ENCODE measurements at regions not wholly inside any gene's neighbourhood (a gene's known extent, or its start where the extent isn't known, plus 50 kb on each side); places are given as distances from the start of the nearest gene placed in this dataset.

DNA sequence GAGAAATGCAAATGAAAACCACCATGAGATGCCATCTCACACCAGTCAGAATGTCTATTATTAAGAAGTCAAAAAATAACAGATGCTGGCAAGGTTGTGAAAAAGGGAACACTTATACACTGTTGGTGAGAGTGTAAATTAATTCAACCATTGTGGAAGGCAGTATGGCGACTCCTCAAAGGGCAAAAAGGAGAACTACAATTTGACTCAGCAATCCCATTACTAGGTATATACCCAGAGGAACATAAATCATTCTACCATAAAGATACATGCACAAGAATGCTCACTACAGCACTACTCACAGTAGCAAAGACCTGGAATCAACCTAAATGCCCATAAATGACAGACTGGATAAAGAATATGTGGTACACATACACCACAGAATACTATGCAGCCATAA lies 161.1 kb upstream of the PDGFD start:
- no peak for ATAC-seq (ENCODE audit: insufficient number of reproducible peaks, low FRiP score, low read depth)
- Histone ChIP-seq H3K4me3 (no peak overlapping the region), H3K27ac (no peak overlapping the region), H3K4me1 (ENCODE audit: control insufficient read depth in 1 of 2, low read depth in 2 of 2) (no peaks in the 10 kb centered on the region), H3K27me3 (replicated peaks; ENCODE audit: insufficient read depth) (no peaks in the 10 kb centered on the region), H3K9me3 (no peaks in the 10 kb centered on the region), H3K36me3 (no peaks in the 10 kb centered on the region)
- TF ChIP-seq, protein P1, sequence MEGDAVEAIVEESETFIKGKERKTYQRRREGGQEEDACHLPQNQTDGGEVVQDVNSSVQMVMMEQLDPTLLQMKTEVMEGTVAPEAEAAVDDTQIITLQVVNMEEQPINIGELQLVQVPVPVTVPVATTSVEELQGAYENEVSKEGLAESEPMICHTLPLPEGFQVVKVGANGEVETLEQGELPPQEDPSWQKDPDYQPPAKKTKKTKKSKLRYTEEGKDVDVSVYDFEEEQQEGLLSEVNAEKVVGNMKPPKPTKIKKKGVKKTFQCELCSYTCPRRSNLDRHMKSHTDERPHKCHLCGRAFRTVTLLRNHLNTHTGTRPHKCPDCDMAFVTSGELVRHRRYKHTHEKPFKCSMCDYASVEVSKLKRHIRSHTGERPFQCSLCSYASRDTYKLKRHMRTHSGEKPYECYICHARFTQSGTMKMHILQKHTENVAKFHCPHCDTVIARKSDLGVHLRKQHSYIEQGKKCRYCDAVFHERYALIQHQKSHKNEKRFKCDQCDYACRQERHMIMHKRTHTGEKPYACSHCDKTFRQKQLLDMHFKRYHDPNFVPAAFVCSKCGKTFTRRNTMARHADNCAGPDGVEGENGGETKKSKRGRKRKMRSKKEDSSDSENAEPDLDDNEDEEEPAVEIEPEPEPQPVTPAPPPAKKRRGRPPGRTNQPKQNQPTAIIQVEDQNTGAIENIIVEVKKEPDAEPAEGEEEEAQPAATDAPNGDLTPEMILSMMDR (IDR thresholded peaks at IDR 0.05): no peak
- no peak for DNase-seq (ENCODE audit: low spot score)

DNA sequence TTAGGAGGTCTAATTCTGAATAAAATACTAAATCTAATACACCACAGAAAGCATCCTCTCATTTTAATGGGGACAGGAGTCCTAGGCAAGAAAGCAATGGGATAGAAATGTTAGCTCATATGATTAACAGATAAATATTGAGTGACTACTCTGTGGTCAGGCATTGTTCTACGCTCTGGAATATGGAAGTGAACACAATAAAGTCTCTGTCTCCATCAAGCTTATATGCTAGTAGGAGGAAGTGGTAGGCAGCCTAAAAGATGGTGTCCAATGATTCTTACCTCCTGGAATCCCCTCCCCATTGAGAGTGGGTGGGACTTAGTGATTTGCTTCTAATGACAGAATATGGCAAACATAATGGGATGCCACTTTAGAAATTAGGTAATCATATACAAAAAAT lies 160.3 kb upstream of the PDGFD start:
- Histone ChIP-seq H3K36me3 (no peaks in the 10 kb centered on the region), H3K4me1 (ENCODE audit: control insufficient read depth in 1 of 2, low read depth in 2 of 2) (no peaks in the 10 kb centered on the region), H3K27ac (no peak overlapping the region), H3K27me3 (replicated peaks; ENCODE audit: insufficient read depth) (no peaks in the 10 kb centered on the region), H3K4me3 (no peak overlapping the region), H3K9me3 (no peaks in the 10 kb centered on the region)
- ATAC-seq (ENCODE audit: insufficient number of reproducible peaks, low FRiP score, low read depth): no peak
- TF ChIP-seq, protein P1 (IDR thresholded peaks at IDR 0.05): no peak
- DNase-seq (ENCODE audit: low spot score): no peak

DNA sequence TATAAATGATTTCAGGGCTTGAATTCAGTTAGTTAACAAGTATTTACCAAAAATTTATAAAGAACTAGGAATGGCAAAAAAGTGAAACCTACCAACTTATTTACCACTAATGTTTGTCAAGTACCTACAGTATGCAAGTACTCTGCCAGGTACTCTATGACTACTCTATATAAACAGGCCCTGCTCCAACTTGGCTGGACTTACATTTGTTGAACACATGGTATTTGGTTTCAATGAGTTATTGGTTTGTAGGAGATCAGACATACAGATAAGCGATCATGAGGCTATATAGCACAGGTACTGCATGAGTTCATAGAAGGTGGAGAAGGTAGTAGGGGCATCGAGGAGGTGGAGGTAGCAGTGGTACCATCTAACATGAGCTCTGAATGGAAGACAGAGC lies 159.9 kb upstream of the PDGFD start:
- Histone ChIP-seq H3K27me3 (replicated peaks; ENCODE audit: insufficient read depth) (no peaks in the 10 kb centered on the region), H3K4me1 (ENCODE audit: control insufficient read depth in 1 of 2, low read depth in 2 of 2) (no peaks in the 10 kb centered on the region), H3K9me3 (no peaks in the 10 kb centered on the region), H3K4me3 (no peak overlapping the region), H3K27ac (no peak overlapping the region), H3K36me3 (no peaks in the 10 kb centered on the region)
- TF ChIP-seq, protein P1 (IDR thresholded peaks at IDR 0.05): no peak
- DNase-seq (ENCODE audit: low spot score) (no peak), ATAC-seq (ENCODE audit: insufficient number of reproducible peaks, low FRiP score, low read depth) (no peak)

DNA sequence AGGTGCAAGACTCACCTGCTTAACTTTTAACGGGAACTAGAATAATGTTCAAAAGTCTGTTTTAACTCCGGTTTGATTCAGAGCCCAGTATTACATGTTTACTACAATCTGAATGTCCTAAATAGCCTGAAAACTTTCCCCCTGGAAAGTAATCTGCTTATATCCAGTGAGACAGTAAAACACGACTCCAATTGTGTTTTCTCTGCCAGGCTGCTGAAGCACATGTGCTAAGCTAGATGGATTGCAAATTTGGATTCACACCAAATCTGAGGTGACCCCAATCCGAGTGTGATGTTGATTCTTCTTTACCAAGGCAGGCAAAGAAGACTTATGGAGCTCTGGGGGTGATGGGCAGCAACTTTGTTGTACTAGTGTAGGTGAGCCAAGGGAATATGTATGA lies 158.7 kb upstream of the PDGFD start:
- H3K4me1 ChIP-seq (ENCODE audit: control insufficient read depth in 1 of 2, low read depth in 2 of 2): no peaks in the 10 kb centered on the region
- H3K36me3 ChIP-seq: no peaks in the 10 kb centered on the region
- ATAC-seq (ENCODE audit: insufficient number of reproducible peaks, low FRiP score, low read depth): no peak

DNA sequence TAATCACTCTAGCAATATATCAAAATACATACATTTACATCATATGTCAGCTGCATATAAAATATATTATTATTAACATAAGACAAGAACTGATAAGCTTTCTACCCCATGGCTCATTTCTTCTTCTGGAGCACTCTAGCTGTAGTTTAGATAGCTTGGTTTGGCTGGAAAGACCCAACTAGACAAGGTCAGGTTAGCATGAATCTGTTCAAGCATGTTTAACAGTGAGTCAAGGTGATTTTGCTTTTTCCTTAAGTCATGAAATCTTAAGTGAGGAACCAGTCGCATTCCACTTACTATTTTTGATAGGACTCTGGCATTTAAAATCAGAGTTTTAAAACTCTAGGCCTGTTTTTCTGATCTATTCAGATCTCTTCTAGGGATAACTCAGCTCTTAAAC lies 157.0 kb upstream of the PDGFD start:
- no peak overlapping the region for H3K27ac ChIP-seq
- TF ChIP-seq, protein P1 (IDR thresholded peaks at IDR 0.05): no peak
- no peaks in the 10 kb centered on the region for H3K36me3 ChIP-seq
- DNase-seq (ENCODE audit: low spot score) (no peak), ATAC-seq (ENCODE audit: insufficient number of reproducible peaks, low FRiP score, low read depth) (no peak)
- no peak overlapping the region for H3K4me3 ChIP-seq
- H3K27me3 ChIP-seq (replicated peaks; ENCODE audit: insufficient read depth): no peaks in the 10 kb centered on the region
- H3K4me1 ChIP-seq (ENCODE audit: control insufficient read depth in 1 of 2, low read depth in 2 of 2): no peaks in the 10 kb centered on the region
- no peaks in the 10 kb centered on the region for H3K9me3 ChIP-seq

More for the DNA sequence above, 158.7 kb upstream of the PDGFD start:
- no peaks in the 10 kb centered on the region for H3K9me3 ChIP-seq
- DNase-seq (ENCODE audit: low spot score): no peak
- no peaks in the 10 kb centered on the region for H3K27me3 ChIP-seq (replicated peaks; ENCODE audit: insufficient read depth)
- H3K4me3 ChIP-seq: no peak overlapping the region
- H3K27ac ChIP-seq: no peak overlapping the region
- TF ChIP-seq, protein P1 (IDR thresholded peaks at IDR 0.05): no peak
